ENCODE measurements at regions not wholly inside any gene's neighbourhood (a gene's known extent, or its start where the extent isn't known, plus 50 kb on each side); places are given as distances from the start of the nearest gene placed in this dataset.

GRCh38 chr4:110821186-110821585, 198.3 kb upstream of the PITX2 start:
- TF ChIP-seq CTCF (IDR thresholded peaks at IDR 0.05 in 4 of 5, conservative IDR thresholded peaks at IDR 0.05 in 1 of 5) (no peak), POLR2A (IDR thresholded peaks at IDR 0.05) (no peak)
